ENCODE measurements at regions not wholly inside any gene's neighbourhood (a gene's known extent, or its start where the extent isn't known, plus 50 kb on each side); places are given as distances from the start of the nearest gene placed in this dataset.
A peak's percentile ranks its signal among the peaks of the same experiment; 100 is the strongest.

DNA sequence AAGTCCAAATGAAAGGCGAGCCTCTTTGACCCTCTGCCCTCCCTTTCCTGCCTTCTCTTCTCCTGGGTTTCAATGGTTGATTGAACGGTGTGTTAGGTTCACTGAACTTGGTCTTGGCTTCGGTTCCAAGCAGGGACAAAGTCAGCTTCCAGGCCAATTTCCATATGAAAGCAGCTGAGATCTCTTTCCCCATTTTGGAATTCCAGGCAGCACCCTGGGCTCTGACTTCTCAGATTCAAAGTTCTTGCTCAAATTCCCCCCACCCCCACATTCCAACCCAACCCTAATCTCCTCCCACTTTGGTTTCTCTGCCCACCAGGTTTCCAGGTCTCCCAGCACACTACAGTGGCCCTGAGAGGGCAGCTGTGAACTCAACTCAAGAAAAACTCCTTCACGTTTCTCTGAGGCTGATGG, 231.0 kb downstream of the INSIG2 start:
- Histone ChIP-seq H3K27me3 (ENCODE audit: control insufficient read depth in 1 of 2, insufficient read depth in 2 of 2, low read length in 2 of 2) (no peaks in the 10 kb centered on the region), H3K4me1 (ENCODE audit: control insufficient read depth in 2 of 2, insufficient read depth in 2 of 2, low read length in 1 of 2) (no peaks in the 10 kb centered on the region), H3K36me3 (ENCODE audit: control insufficient read depth in 2 of 2, insufficient read depth in 2 of 2, low read length in 1 of 2) (no peaks in the 10 kb centered on the region), H3K9me3 (ENCODE audit: control insufficient read depth in 2 of 2, insufficient read depth in 1 of 2, low read depth in 1 of 2, low read length in 1 of 2) (peaks cover 0 to 2% of the 10 kb centered on the region in 2 donors), H3K27ac (ENCODE audit: low read depth in 2 of 2, low read length in 1 of 2) (no peak overlapping the region), H3K4me3 (ENCODE audit: low read depth in 1 of 2, low read length in 2 of 2) (no peak overlapping the region)
- WGBS, 2 donors: 15% methylated on average over 4 of the region's 4 CpGs

DNA sequence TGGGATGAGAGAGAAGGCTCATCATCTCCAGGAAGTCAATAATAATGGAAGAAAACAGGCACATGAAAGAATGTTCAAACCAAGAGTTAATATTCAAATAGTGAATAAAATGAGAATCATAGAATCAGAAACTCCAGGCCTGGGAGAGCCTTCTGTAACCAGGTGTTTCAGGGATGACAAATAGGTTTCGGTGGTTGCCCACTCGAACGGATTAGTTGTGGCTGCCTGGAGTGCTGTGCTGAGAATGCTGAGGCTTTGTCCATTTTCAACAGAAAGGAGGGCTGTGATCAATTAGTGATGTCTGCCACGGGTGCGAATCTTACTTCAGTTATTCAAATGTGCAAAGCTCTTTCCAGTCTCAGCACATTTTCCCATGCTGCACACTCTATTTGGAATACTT, 227.3 kb downstream of the INSIG2 start:
- Histone ChIP-seq H3K27me3 (ENCODE audit: control insufficient read depth in 1 of 2, insufficient read depth in 2 of 2, low read length in 2 of 2) (no peaks in the 10 kb centered on the region), H3K4me1 (ENCODE audit: control insufficient read depth in 2 of 2, insufficient read depth in 2 of 2, low read length in 1 of 2) (no peaks in the 10 kb centered on the region), H3K36me3 (ENCODE audit: control insufficient read depth in 2 of 2, insufficient read depth in 2 of 2, low read length in 1 of 2) (no peaks in the 10 kb centered on the region), H3K27ac (ENCODE audit: low read depth in 2 of 2, low read length in 1 of 2) (no peak overlapping the region), H3K4me3 (ENCODE audit: low read depth in 1 of 2, low read length in 2 of 2) (no peak overlapping the region), H3K9me3 (ENCODE audit: control insufficient read depth in 2 of 2, insufficient read depth in 1 of 2, low read depth in 1 of 2, low read length in 1 of 2) (peaks cover 2% of the 10 kb centered on the region in 2 donors)
- WGBS, 2 donors: 83 to 86% methylated on average over 5 of the region's 5 CpGs

DNA sequence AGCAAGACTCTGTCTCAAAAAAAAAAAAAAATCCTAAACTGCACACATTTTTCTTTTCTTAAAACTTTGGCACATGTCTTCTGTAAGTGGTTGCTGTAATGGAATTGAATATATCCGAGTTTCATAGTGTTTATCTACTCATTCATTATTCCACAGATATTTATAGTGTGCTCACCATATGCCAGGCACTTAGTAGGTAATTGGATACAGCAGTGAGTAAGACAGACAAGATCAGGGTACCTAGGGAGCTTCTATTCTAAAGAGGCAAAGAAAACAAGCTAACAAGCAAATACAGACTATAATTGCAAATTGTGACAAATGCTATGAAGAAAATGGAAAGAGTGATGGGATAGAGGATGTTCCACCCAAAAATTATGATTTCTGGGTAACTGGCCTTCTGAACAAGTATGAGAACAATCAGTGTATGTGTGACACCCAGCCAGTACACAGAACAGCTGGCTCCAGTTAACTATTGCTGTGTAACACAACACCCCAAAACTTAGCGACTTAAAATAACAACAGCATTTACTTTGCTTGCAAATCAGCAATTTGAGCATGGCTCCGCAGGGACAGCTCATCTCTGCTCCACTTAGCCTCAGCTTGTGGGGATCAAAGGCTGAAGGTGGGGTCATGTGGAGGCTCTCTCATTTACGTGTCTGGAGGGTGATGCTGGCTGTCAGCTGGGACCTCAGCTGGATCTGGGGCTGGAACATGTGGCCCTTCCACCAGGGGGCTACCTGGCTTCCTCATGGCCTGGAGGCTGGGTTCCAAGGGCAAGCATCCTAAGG, 224.9 kb downstream of the INSIG2 start:
- H3K36me3 ChIP-seq (ENCODE audit: control insufficient read depth in 2 of 2, insufficient read depth in 2 of 2, low read length in 1 of 2): no peaks in the 10 kb centered on the region
- no peaks in the 10 kb centered on the region for H3K27me3 ChIP-seq (ENCODE audit: control insufficient read depth in 1 of 2, insufficient read depth in 2 of 2, low read length in 2 of 2)
- no peak overlapping the region for H3K27ac ChIP-seq (ENCODE audit: low read depth in 2 of 2, low read length in 1 of 2)
- H3K9me3 ChIP-seq (ENCODE audit: control insufficient read depth in 2 of 2, insufficient read depth in 1 of 2, low read depth in 1 of 2, low read length in 1 of 2): peaks cover 2% of the 10 kb centered on the region in 2 donors
- 27 to 31% methylated on average over 4 of the region's 4 CpGs for WGBS, 2 donors
- H3K4me3 ChIP-seq (ENCODE audit: low read depth in 1 of 2, low read length in 2 of 2): no peak overlapping the region
- peaks cover 0 to 2% of the 10 kb centered on the region in 2 donors for H3K4me1 ChIP-seq (ENCODE audit: control insufficient read depth in 2 of 2, insufficient read depth in 2 of 2, low read length in 1 of 2)

DNA sequence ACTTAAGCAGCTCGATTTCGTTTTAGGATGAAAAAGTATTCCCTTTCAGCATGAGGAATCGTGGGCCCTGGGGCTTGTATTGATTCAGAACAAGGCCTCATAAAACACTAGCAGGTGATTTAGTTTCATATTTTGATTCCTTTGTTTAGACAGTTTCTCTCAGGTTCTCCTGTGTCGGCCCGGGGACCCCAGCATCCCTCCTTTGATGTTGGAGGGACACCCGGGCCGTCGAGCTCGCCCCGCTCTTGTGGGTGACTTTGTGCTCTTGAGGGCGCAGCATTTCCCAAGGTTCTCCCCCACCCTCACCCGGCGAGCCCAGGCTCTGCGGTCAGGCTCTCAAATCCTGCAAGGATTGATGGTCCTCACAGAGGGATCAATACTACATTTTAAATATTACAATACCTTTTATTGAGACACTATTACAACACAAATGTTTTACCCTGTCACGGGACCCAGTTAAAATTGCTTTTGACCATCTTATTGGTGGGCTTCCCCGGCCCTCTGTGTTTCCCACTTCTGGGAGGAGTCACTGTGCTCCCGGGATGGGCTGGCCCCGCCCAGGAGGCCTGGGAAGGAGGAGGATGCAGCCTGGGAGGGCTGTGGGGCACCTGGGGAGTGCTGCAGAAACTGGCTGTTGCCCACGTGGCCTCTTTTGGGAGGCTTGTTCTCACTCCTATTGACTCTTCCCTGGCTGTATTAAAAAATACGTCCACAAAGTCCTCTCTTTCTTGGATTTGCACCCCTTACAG, 222.6 kb downstream of the INSIG2 start:
- peak overlapping the region in 1 of 2 donors; percentile 79 for H3K4me3 ChIP-seq (ENCODE audit: low read depth in 1 of 2, low read length in 2 of 2)
- H3K4me1 ChIP-seq (ENCODE audit: control insufficient read depth in 2 of 2, insufficient read depth in 2 of 2, low read length in 1 of 2): peaks cover 0 to 2% of the 10 kb centered on the region in 2 donors
- no peaks in the 10 kb centered on the region for H3K36me3 ChIP-seq (ENCODE audit: control insufficient read depth in 2 of 2, insufficient read depth in 2 of 2, low read length in 1 of 2)
- no peak overlapping the region for H3K27ac ChIP-seq (ENCODE audit: low read depth in 2 of 2, low read length in 1 of 2)
- peaks cover 2% of the 10 kb centered on the region in 2 donors for H3K9me3 ChIP-seq (ENCODE audit: control insufficient read depth in 2 of 2, insufficient read depth in 1 of 2, low read depth in 1 of 2, low read length in 1 of 2)
- peaks cover 0 to 2% of the 10 kb centered on the region in 2 donors for H3K27me3 ChIP-seq (ENCODE audit: control insufficient read depth in 1 of 2, insufficient read depth in 2 of 2, low read length in 2 of 2)
- WGBS, 2 donors: 29 to 36% methylated on average over 20 of the region's 20 CpGs

DNA sequence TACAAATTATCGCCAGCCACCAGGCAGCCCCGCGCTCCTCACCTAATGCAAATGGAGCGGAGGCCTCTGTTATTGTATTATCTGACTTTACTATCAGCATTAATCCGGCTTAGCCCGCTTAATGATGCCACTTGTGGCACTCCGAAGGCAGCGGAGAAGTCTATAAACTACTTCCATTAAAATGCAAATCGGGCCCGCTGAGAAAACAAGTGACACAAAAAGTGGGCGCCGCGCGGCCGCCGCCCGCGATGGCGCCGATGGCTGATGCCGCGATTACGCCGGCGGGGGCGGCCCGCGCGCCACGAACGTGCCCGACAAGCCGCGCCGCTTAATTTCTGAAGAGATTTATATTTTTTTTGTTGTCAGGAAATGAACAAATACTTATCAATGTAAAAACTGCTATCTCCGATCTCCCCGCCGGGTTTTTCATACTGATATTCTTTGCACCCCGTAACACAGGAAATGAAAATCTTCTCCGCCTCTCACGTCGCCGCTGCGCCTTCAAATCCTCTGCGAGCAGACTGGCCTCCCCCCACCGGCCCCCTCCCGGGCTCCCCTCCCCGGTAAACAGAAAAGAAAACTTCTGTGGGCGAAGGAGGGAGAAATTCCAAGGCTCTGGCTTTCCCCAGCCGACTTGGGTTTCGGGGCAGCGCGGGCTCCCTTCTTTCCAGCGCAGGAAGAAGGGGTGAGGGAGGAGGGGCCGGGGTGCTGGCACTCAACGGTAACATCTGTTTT, 221.8 kb downstream of the INSIG2 start:
- H3K4me1 ChIP-seq (ENCODE audit: control insufficient read depth in 2 of 2, insufficient read depth in 2 of 2, low read length in 1 of 2): peaks cover 0 to 2% of the 10 kb centered on the region in 2 donors
- H3K4me3 ChIP-seq (ENCODE audit: low read depth in 1 of 2, low read length in 2 of 2): peak overlapping the region; percentile 13 to 79
- no peaks in the 10 kb centered on the region for H3K36me3 ChIP-seq (ENCODE audit: control insufficient read depth in 2 of 2, insufficient read depth in 2 of 2, low read length in 1 of 2)
- peaks cover 0 to 2% of the 10 kb centered on the region in 2 donors for H3K27me3 ChIP-seq (ENCODE audit: control insufficient read depth in 1 of 2, insufficient read depth in 2 of 2, low read length in 2 of 2)
- 2 to 4% methylated on average over 56 of the region's 56 CpGs for WGBS, 2 donors
- H3K9me3 ChIP-seq (ENCODE audit: control insufficient read depth in 2 of 2, insufficient read depth in 1 of 2, low read depth in 1 of 2, low read length in 1 of 2): peaks cover under 1 to 2% of the 10 kb centered on the region in 2 donors
- no peak overlapping the region for H3K27ac ChIP-seq (ENCODE audit: low read depth in 2 of 2, low read length in 1 of 2)

DNA sequence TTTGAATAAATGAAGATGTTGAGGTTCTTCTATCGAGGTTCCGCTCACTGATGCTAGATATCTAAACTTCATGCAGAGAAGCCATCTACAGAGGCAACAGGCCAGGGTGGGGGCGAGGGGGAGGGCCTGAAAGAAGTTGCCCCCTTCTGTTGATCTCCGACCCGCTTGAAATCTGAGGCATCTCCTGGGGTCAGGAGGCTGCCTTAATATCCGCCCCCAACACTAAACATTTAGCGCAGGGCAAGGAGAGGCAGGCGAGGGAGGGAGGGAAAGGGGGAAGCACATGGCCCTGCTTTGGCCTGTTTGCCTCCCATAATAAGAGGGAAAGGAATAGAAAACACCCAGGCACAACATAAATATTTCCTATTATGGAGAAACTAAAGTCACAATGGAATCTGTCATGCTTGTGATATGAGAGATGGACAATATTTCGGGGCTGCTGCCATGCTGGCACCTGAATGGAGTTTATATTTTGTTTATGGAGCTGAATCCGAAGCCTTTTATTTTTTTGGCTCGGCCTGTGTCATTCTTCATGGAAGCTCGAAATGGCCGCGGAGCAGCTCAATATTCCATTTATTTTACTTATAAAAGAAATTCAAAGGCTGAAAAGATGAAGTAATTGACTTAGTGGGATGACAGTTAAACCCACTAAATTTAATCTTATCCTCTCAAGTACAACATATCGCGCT, 221.1 kb downstream of the INSIG2 start:
- H3K36me3 ChIP-seq (ENCODE audit: control insufficient read depth in 2 of 2, insufficient read depth in 2 of 2, low read length in 1 of 2): no peaks in the 10 kb centered on the region
- no peak overlapping the region for H3K27ac ChIP-seq (ENCODE audit: low read depth in 2 of 2, low read length in 1 of 2)
- H3K4me3 ChIP-seq (ENCODE audit: low read depth in 1 of 2, low read length in 2 of 2): peak overlapping the region; percentile 13 to 79
- WGBS, 2 donors: 60 to 61% methylated on average over 16 of the region's 16 CpGs
- peaks cover 0 to 2% of the 10 kb centered on the region in 2 donors for H3K4me1 ChIP-seq (ENCODE audit: control insufficient read depth in 2 of 2, insufficient read depth in 2 of 2, low read length in 1 of 2)
- peaks cover 0 to 2% of the 10 kb centered on the region in 2 donors for H3K9me3 ChIP-seq (ENCODE audit: control insufficient read depth in 2 of 2, insufficient read depth in 1 of 2, low read depth in 1 of 2, low read length in 1 of 2)
- peaks cover 0 to 2% of the 10 kb centered on the region in 2 donors for H3K27me3 ChIP-seq (ENCODE audit: control insufficient read depth in 1 of 2, insufficient read depth in 2 of 2, low read length in 2 of 2)

DNA sequence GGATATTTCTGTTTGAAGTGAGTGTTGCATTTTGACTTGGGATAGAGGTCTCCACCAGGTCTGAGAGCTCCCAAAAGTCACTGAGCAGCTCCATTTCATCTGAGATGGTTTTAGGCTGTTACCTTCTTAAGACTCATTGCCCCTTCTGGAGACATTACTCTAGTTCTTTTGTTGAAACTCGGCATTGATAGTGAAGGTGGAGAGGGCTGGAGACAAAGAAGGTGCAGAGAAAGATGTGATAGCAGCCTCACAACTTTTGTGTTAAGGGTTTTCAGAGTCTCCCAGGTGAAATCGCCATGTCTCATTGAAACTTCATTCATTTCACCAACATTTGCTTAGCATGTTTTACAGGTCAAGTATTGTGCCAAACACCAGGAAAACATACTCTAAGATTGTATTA, 219.6 kb downstream of the INSIG2 start:
- 50 to 67% methylated on average over 2 of the region's 2 CpGs for WGBS, 2 donors
- Histone ChIP-seq H3K4me3 (ENCODE audit: low read depth in 1 of 2, low read length in 2 of 2) (no peak overlapping the region), H3K4me1 (ENCODE audit: control insufficient read depth in 2 of 2, insufficient read depth in 2 of 2, low read length in 1 of 2) (peaks cover 0 to 2% of the 10 kb centered on the region in 2 donors), H3K9me3 (ENCODE audit: control insufficient read depth in 2 of 2, insufficient read depth in 1 of 2, low read depth in 1 of 2, low read length in 1 of 2) (peaks cover 0 to 2% of the 10 kb centered on the region in 2 donors), H3K27ac (ENCODE audit: low read depth in 2 of 2, low read length in 1 of 2) (no peak overlapping the region), H3K36me3 (ENCODE audit: control insufficient read depth in 2 of 2, insufficient read depth in 2 of 2, low read length in 1 of 2) (no peaks in the 10 kb centered on the region), H3K27me3 (ENCODE audit: control insufficient read depth in 1 of 2, insufficient read depth in 2 of 2, low read length in 2 of 2) (peaks cover 0 to 2% of the 10 kb centered on the region in 2 donors)

DNA sequence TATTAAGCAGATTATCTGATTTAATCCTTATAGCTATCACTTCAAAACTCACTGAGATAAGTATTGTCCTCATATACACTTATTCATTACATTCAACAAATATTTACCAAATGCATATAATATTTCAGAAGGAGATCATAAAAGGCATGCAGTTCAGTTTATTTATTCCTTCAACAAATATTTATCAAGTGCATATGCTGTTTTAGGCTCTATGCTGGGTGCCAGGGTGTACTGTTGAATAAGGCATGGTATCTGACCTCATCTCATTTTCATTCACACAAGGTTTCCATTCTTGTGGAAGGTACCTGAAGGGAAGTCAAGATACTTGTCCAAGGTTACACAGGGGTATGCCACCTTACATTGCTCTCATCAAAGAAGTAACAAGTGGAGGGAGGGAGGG, 213.0 kb downstream of the INSIG2 start:
- Histone ChIP-seq H3K9me3 (ENCODE audit: control insufficient read depth in 2 of 2, insufficient read depth in 1 of 2, low read depth in 1 of 2, low read length in 1 of 2) (no peaks in the 10 kb centered on the region), H3K4me3 (ENCODE audit: low read depth in 1 of 2, low read length in 2 of 2) (no peak overlapping the region), H3K27me3 (ENCODE audit: control insufficient read depth in 1 of 2, insufficient read depth in 2 of 2, low read length in 2 of 2) (peaks cover 0 to 2% of the 10 kb centered on the region in 2 donors), H3K36me3 (ENCODE audit: control insufficient read depth in 2 of 2, insufficient read depth in 2 of 2, low read length in 1 of 2) (no peaks in the 10 kb centered on the region), H3K27ac (ENCODE audit: low read depth in 2 of 2, low read length in 1 of 2) (no peak overlapping the region), H3K4me1 (ENCODE audit: control insufficient read depth in 2 of 2, insufficient read depth in 2 of 2, low read length in 1 of 2) (no peaks in the 10 kb centered on the region)

DNA sequence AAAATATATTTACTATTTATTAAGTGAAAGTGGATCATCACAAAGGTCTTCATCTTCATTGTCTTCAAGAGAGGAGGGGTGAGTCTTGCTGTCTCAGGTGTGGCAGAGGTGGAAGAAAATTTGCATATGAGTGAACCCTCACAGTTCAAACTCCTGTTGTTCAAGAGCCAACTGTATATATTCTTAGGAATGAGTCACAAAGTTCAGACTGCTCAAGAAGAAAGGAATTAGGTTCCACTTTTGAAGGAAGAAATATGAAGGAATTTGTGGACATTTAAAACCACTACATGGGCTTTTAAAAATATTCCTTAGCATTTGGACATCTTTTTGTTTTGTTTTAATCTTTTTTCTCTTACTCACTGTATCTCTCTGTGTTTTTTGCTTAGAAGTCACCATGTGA, 212.6 kb downstream of the INSIG2 start:
- Histone ChIP-seq H3K9me3 (ENCODE audit: control insufficient read depth in 2 of 2, insufficient read depth in 1 of 2, low read depth in 1 of 2, low read length in 1 of 2) (no peaks in the 10 kb centered on the region), H3K4me3 (ENCODE audit: low read depth in 1 of 2, low read length in 2 of 2) (no peak overlapping the region), H3K36me3 (ENCODE audit: control insufficient read depth in 2 of 2, insufficient read depth in 2 of 2, low read length in 1 of 2) (no peaks in the 10 kb centered on the region), H3K27ac (ENCODE audit: low read depth in 2 of 2, low read length in 1 of 2) (no peak overlapping the region), H3K27me3 (ENCODE audit: control insufficient read depth in 1 of 2, insufficient read depth in 2 of 2, low read length in 2 of 2) (no peaks in the 10 kb centered on the region), H3K4me1 (ENCODE audit: control insufficient read depth in 2 of 2, insufficient read depth in 2 of 2, low read length in 1 of 2) (no peaks in the 10 kb centered on the region)
